Neural progenitor cell (in vitro differentiated cells): ENCODE measurements at regions not wholly inside any gene's neighbourhood (a gene's known extent, or its start where the extent isn't known, plus 50 kb on each side); places are given as distances from the start of the nearest gene placed in this dataset.

Experiments used
- CTCF ChIP-seq: fragments of 200-600 bp; sonication (generic); IDR thresholded peaks from 2 replicates; pipeline ENCODE4 v1.5.1; 2017; ENCODE audit warnings: antibody characterized with exemption, mild to moderate bottlenecking
- EZH2phosphoT487 ChIP-seq: fragments of 200-600 bp; sonication (generic); IDR thresholded peaks from 2 replicates; pipeline ENCODE4 v1.6.1; 2017; ENCODE audit warnings: antibody characterized with exemption

- TF ChIP-seq EZH2phosphoT487 (no peak), CTCF (no peak)
These were observed 473.6 kb downstream of the AGTPBP1 start for GRCh38 chr9:85268131-85268530.
